HepG2 (cell line): ENCODE measurements at regions not wholly inside any gene's neighbourhood (a gene's known extent, or its start where the extent isn't known, plus 50 kb on each side); places are given as distances from the start of the nearest gene placed in this dataset.

Experiments used
- CBFB ChIP-seq: sonication (generic); formaldehyde crosslinking; IDR thresholded peaks from 2 replicates; pipeline ENCODE4 v1.4.0; 2020; ENCODE audit warnings: missing genetic modification reagents
- CBX2 ChIP-seq, 2 experiments: fragments of 200-600 bp in 1 of 2; sonication (generic); formaldehyde crosslinking in 1 of 2; IDR thresholded peaks; 2 replicates each; pipeline versions ENCODE4 v1.7.0 to v1.8.1; 2018 to 2022; ENCODE audit warnings: low read depth in 2 of 2, low read length in 1 of 2, mild to moderate bottlenecking in 1 of 2, missing genetic modification reagents in 1 of 2
- GABPA ChIP-seq, 2 experiments: IDR thresholded peaks; 2 replicates each; pipeline ENCODE4 v1.6.1; 2011 to 2016; ENCODE audit warnings: low read depth in 2 of 2, low read length in 1 of 2, missing biosample characterization in 1 of 2, missing genetic modification characterization in 1 of 2
- GRHL1 ChIP-seq: sonication (generic); formaldehyde crosslinking; conservative IDR thresholded peaks from 2 replicates; pipeline ENCODE4 v1.8.0; 2022; ENCODE audit warnings: missing genetic modification reagents
- NFE2L2 ChIP-seq: fragments of 150-350 bp; IDR thresholded peaks from 2 replicates; pipeline ENCODE4 v1.6.1; 2014; ENCODE audit warnings: low read length
- RXRA ChIP-seq: sonication (generic); formaldehyde crosslinking; IDR thresholded peaks from 2 replicates; pipeline ENCODE4 v1.5.1; 2020; ENCODE audit warnings: missing genetic modification reagents
- SRF ChIP-seq: IDR thresholded peaks from 2 replicates; pipeline ENCODE4 v1.6.1; 2011; ENCODE audit warnings: mild to moderate bottlenecking, low read depth, low read length, moderate library complexity
- STAG1 ChIP-seq: sonication (generic); formaldehyde crosslinking; IDR thresholded peaks from 2 replicates; pipeline ENCODE4 v1.4.0; 2020; ENCODE audit warnings: missing genetic modification reagents
- XRCC5 ChIP-seq: fragments of 200-400 bp; formaldehyde crosslinking; optimal IDR thresholded peaks from 2 replicates; pipeline ENCODE3; 2017; ENCODE audit warnings: mild to moderate bottlenecking, low read length
- ZKSCAN1 ChIP-seq: fragments of 150-350 bp; IDR thresholded peaks from 2 replicates; pipeline ENCODE4 v1.6.1; 2014; ENCODE audit warnings: low read length
- ZNF205 ChIP-seq: IDR thresholded peaks from 2 replicates; pipeline ENCODE4 v1.6.1; 2018; ENCODE audit warnings: missing biosample characterization, missing genetic modification reagents
- ZNF460 ChIP-seq: sonication (generic); formaldehyde crosslinking; IDR thresholded peaks from 2 replicates; pipeline ENCODE4 v1.5.1; 2020; ENCODE audit warnings: missing genetic modification reagents, mild to moderate bottlenecking, borderline replicate concordance

- TF ChIP-seq RXRA (CRISPR knock-in tag) (no peak), ZKSCAN1 (no peak), SRF (no peak), GABPA (IDR thresholded peaks at IDR 0.05; ENCODE audit: low read depth, low read length) (no peak), GABPA (CRISPR knock-in tag; IDR thresholded peaks at IDR 0.05; ENCODE audit: low read depth) (no peak), XRCC5 (no peak), ZNF205 (CRISPR knock-in tag) (no peak), CBX2 (IDR thresholded peaks at IDR 0.05; ENCODE audit: low read depth, low read length) (no peak), CBX2 (CRISPR knock-in tag; IDR thresholded peaks at IDR 0.05; ENCODE audit: low read depth) (no peak), ZNF460 (CRISPR knock-in tag) (no peak), STAG1 (CRISPR knock-in tag) (no peak), GRHL1 (CRISPR knock-in tag) (no peak), NFE2L2 (no peak), CBFB (CRISPR knock-in tag) (no peak)
These were observed 80.2 kb upstream of the ATP11B start for GRCh38 chr3:182713111-182713510.
